Esophagus squamous epithelium (tissue), 4 donors: ENCODE measurements at regions not wholly inside any gene's neighbourhood (a gene's known extent, or its start where the extent isn't known, plus 50 kb on each side); places are given as distances from the start of the nearest gene placed in this dataset.

ENCODE experiments used
- POLR2A ChIP-seq, 4 donors: fragments of 450-650 bp; IDR thresholded peaks; one replicate each; pipeline ENCODE4 v1.6.1; 2017; ENCODE audit warnings: antibody characterized with exemption in 4 of 4, mild to moderate bottlenecking in 4 of 4, moderate library complexity in 3 of 4
- TF ChIP-seq, protein P1 (sequence below), 6 experiments: fragments of 450-650 bp in 4 of 6; fragments of 200-600 bp in 2 of 6; sonication (generic) in 2 of 6; IDR thresholded peaks; one replicate each; pipeline ENCODE4 v1.5.1; 2016 to 2019; ENCODE audit warnings: antibody characterized with exemption in 6 of 6, mild to moderate bottlenecking in 4 of 6, moderate library complexity in 4 of 6

DNA sequence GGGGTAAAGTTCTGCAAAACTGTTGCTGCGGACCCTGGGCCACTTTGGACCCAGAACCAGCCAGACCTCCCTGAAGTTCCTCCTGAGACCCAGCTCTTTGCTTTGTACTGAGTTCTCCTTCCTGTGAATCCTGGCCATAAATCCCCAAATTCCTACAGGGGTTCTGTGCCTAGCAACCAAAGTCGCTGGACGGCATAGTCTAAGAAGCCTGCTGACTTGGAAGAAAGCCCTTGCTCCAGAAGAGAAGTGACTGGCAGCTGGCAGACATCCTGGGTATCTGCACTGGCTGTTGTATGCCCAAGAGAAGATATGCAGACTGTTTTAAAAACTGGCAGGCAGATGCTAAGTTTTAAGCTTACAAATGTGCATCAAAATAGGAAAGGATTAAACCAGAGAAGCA, 99.9 kb upstream of the SLC24A4 start:
- TF ChIP-seq, protein P1, sequence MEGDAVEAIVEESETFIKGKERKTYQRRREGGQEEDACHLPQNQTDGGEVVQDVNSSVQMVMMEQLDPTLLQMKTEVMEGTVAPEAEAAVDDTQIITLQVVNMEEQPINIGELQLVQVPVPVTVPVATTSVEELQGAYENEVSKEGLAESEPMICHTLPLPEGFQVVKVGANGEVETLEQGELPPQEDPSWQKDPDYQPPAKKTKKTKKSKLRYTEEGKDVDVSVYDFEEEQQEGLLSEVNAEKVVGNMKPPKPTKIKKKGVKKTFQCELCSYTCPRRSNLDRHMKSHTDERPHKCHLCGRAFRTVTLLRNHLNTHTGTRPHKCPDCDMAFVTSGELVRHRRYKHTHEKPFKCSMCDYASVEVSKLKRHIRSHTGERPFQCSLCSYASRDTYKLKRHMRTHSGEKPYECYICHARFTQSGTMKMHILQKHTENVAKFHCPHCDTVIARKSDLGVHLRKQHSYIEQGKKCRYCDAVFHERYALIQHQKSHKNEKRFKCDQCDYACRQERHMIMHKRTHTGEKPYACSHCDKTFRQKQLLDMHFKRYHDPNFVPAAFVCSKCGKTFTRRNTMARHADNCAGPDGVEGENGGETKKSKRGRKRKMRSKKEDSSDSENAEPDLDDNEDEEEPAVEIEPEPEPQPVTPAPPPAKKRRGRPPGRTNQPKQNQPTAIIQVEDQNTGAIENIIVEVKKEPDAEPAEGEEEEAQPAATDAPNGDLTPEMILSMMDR (IDR thresholded peaks at IDR 0.05): no peak
- TF ChIP-seq POLR2A (IDR thresholded peaks at IDR 0.05): no peak
